ENCODE measurements at regions not wholly inside any gene's neighbourhood (a gene's known extent, or its start where the extent isn't known, plus 50 kb on each side); places are given as distances from the start of the nearest gene placed in this dataset.

DNA sequence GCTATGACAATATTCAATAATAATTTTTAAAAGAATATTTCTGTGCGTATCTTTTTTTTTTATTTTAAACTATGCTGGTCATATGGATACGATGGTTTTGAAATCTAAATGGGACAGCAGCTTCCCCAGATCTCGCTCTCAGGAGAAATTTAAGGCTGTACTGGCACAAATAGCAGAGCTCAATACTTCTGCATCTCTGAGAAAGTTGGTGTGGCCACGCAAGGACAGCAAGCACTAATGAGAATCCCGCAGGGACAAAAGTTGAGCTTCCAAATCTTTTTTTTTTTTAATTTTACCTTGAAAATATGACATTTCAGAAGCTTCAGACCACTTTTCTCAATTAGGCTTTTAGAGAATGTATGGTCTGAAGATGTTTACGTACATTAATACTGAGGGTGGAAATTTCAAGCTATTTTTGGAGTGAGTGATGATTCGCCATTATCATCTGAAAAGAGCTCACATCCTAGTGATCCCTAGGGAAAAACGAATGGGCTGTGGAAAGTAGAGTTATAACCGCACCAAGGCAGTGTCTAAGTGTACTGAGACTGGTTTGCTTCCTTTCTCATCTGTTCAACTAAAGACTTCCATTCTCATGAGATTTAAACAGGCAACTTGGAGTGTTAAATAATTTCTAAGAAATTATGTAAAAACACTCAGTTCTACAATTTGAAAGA lies 840.0 kb downstream of the C6orf118 start:
- H3K27ac ChIP-seq (replicated peaks in 1 of 4) = no peak overlapping the region
- H3K36me3 ChIP-seq = no peaks in the 10 kb centered on the region
- H3K27me3 ChIP-seq = no peaks in the 10 kb centered on the region
- intact Hi-C loops (cut with DNase I) = no loop called here
- no peaks in the 10 kb centered on the region for H3K4me1 ChIP-seq
- DNase-seq (ENCODE audit: extremely low spot score) = no peak
- WGBS = 70% methylated on average over 9 of the region's 9 CpGs
- no peak for TF ChIP-seq EP300 (IDR thresholded peaks at IDR 0.05)
- TF ChIP-seq, protein P1, sequence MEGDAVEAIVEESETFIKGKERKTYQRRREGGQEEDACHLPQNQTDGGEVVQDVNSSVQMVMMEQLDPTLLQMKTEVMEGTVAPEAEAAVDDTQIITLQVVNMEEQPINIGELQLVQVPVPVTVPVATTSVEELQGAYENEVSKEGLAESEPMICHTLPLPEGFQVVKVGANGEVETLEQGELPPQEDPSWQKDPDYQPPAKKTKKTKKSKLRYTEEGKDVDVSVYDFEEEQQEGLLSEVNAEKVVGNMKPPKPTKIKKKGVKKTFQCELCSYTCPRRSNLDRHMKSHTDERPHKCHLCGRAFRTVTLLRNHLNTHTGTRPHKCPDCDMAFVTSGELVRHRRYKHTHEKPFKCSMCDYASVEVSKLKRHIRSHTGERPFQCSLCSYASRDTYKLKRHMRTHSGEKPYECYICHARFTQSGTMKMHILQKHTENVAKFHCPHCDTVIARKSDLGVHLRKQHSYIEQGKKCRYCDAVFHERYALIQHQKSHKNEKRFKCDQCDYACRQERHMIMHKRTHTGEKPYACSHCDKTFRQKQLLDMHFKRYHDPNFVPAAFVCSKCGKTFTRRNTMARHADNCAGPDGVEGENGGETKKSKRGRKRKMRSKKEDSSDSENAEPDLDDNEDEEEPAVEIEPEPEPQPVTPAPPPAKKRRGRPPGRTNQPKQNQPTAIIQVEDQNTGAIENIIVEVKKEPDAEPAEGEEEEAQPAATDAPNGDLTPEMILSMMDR (IDR thresholded peaks at IDR 0.05) = no peak
- no peak for TF ChIP-seq POLR2A (IDR thresholded peaks at IDR 0.05; ENCODE audit: low read depth)
- no peak for TF ChIP-seq POLR2AphosphoS5 (IDR thresholded peaks at IDR 0.05)
- H3K9me3 ChIP-seq = no peaks in the 10 kb centered on the region
- H3K4me3 ChIP-seq = no peak overlapping the region

DNA sequence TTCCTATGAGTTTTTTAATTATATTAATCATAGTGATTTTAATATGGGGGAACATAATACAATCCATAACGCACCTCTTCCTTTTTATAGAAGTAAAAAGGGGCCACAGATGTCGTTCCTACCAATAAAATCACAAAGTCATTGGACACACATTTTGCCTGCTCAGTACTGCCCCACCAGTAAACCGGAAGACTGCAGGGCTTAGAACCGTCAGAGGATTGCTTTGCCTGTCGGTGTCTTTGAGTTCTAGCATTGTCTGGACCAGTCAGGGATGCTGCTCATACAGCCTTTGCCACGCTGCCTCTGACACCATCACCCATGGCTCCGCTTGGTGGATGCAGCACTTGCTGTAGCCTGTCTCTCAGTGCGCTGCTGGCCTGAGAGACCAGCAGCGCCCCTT lies 853.6 kb downstream of the C6orf118 start:
- Histone ChIP-seq H3K4me3 (no peak overlapping the region), H3K4me1 (no peaks in the 10 kb centered on the region), H3K27me3 (no peaks in the 10 kb centered on the region), H3K36me3 (no peaks in the 10 kb centered on the region), H3K9me3 (no peaks in the 10 kb centered on the region), H3K27ac (replicated peaks in 1 of 4) (no peak overlapping the region)
- no peak for DNase-seq (ENCODE audit: extremely low spot score)
- 83% methylated on average over 9 of the region's 9 CpGs for WGBS
- TF ChIP-seq EP300 (IDR thresholded peaks at IDR 0.05) (no peak), POLR2A (IDR thresholded peaks at IDR 0.05; ENCODE audit: low read depth) (no peak), POLR2AphosphoS5 (IDR thresholded peaks at IDR 0.05) (no peak)
- TF ChIP-seq, protein P1 (IDR thresholded peaks at IDR 0.05) = no peak
- intact Hi-C loops (cut with DNase I) = no loop called here

GRCh38 chr6:164453835-164454234 lies 855.6 kb downstream of the C6orf118 start:
- WGBS = 88% methylated on average over 3 of the region's 3 CpGs

DNA sequence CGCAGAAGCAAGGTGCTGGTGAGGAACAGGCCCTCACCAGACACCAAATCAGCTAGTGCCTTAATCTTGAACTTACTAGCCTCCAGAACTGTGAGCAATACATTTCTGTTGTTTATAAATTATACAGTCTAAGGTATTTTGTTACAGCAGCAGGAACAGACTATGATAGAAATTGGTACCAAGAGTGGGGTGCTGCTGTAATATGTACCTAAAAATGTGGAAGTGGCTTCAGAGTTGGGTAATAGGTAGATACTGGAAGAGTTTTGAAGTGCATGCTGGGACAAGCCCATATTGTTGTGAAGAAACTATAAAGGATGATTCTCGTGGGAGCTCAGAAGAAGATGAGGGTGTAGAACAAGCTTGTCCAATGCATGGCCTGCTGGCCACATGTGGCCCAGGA lies 866.8 kb downstream of the C6orf118 start:
- H3K9me3 ChIP-seq = peaks cover 0 to 11% (median 1%) of the 10 kb centered on the region in 4 donors
- DNase-seq (ENCODE audit: extremely low spot score) = no peak
- no peak overlapping the region for H3K4me3 ChIP-seq
- intact Hi-C loops (cut with DNase I) = no loop called here
- TF ChIP-seq, protein P1 (IDR thresholded peaks at IDR 0.05) = no peak
- TF ChIP-seq EP300 (IDR thresholded peaks at IDR 0.05) (no peak), POLR2A (IDR thresholded peaks at IDR 0.05; ENCODE audit: low read depth) (no peak)
- H3K36me3 ChIP-seq = no peaks in the 10 kb centered on the region
- no peak overlapping the region for H3K27ac ChIP-seq (replicated peaks in 1 of 4)
- no peaks in the 10 kb centered on the region for H3K4me1 ChIP-seq
- 98% methylated on average over 2 of the region's 2 CpGs for WGBS
- no peaks in the 10 kb centered on the region for H3K27me3 ChIP-seq

More at GRCh38 chr6:164453835-164454234, 855.6 kb downstream of the C6orf118 start:
- Histone ChIP-seq H3K4me1 (no peaks in the 10 kb centered on the region), H3K4me3 (no peak overlapping the region), H3K36me3 (no peaks in the 10 kb centered on the region), H3K27ac (replicated peaks in 1 of 4) (no peak overlapping the region), H3K9me3 (no peaks in the 10 kb centered on the region), H3K27me3 (no peaks in the 10 kb centered on the region)
- DNase-seq (ENCODE audit: extremely low spot score) = no peak
- intact Hi-C loops (cut with DNase I) = no loop called here
- TF ChIP-seq POLR2A (IDR thresholded peaks at IDR 0.05; ENCODE audit: low read depth) = no peak
- no peak for TF ChIP-seq EP300 (IDR thresholded peaks at IDR 0.05)
- TF ChIP-seq POLR2AphosphoS5 (IDR thresholded peaks at IDR 0.05) = no peak
- TF ChIP-seq, protein P1 (IDR thresholded peaks at IDR 0.05) = no peak

GRCh38 chr6:164439331-164439730 lies 870.1 kb downstream of the C6orf118 start:
- no peak for TF ChIP-seq POLR2A (IDR thresholded peaks at IDR 0.05; ENCODE audit: low read depth)
- no peak for TF ChIP-seq POLR2AphosphoS5 (IDR thresholded peaks at IDR 0.05)
- TF ChIP-seq EP300 (IDR thresholded peaks at IDR 0.05) = no peak
- TF ChIP-seq, protein P1 (IDR thresholded peaks at IDR 0.05) = no peak
- Histone ChIP-seq H3K4me1 (no peaks in the 10 kb centered on the region), H3K4me3 (no peak overlapping the region), H3K9me3 (peaks cover 0 to 11% (median 1%) of the 10 kb centered on the region in 4 donors), H3K27ac (replicated peaks in 1 of 4) (no peak overlapping the region), H3K27me3 (no peaks in the 10 kb centered on the region), H3K36me3 (no peaks in the 10 kb centered on the region)
- no peak for DNase-seq (ENCODE audit: extremely low spot score)
- WGBS = 48% methylated on average over 5 of the region's 5 CpGs
- intact Hi-C loops (cut with DNase I) = no loop called here

Measured in esophagus muscularis mucosa (tissue), 4 donors.